ENCODE measurements at regions not wholly inside any gene's neighbourhood (a gene's known extent, or its start where the extent isn't known, plus 50 kb on each side); places are given as distances from the start of the nearest gene placed in this dataset.

GRCh38 chr2:14743861-14744260 is 111.3 kb downstream of the LRATD1 start:
- H3K27me3 Mint-ChIP-seq = no peaks in the 10 kb centered on the region
- H3K4me1 Mint-ChIP-seq = no peaks in the 10 kb centered on the region
- H3K27ac Mint-ChIP-seq = no peak overlapping the region
- DNase-seq = no peak
- no peak overlapping the region for H3K4me3 Mint-ChIP-seq
- no peak for ATAC-seq
- H3K9me3 Mint-ChIP-seq = peaks cover 0 to 12% of the 10 kb centered on the region in 2 donors

GRCh38 chr2:14745288-14746076 is 113.0 kb downstream of the LRATD1 start:
- ATAC-seq (no peak), DNase-seq (no peak)
- Mint-ChIP-seq H3K27ac (no peak overlapping the region), H3K27me3 (no peaks in the 10 kb centered on the region), H3K4me3 (no peak overlapping the region), H3K9me3 (peaks cover 4% of the 10 kb centered on the region in 2 donors), H3K4me1 (no peaks in the 10 kb centered on the region)

- H3K4me3 Mint-ChIP-seq = no peak overlapping the region
- DNase-seq = no peak
Observed at GRCh38 chr2:14746133-14746532, 113.6 kb downstream of the LRATD1 start.

GRCh38 chr2:14747447-14747846 is 114.9 kb downstream of the LRATD1 start:
- no peak for DNase-seq
- Mint-ChIP-seq H3K4me1 (no peaks in the 10 kb centered on the region), H3K27ac (no peak overlapping the region), H3K9me3 (peaks cover 0 to 4% of the 10 kb centered on the region in 2 donors), H3K4me3 (no peak overlapping the region), H3K27me3 (no peaks in the 10 kb centered on the region)
- ATAC-seq = no peak

More at GRCh38 chr2:14746133-14746532, 113.6 kb downstream of the LRATD1 start:
- Mint-ChIP-seq H3K4me1 (no peaks in the 10 kb centered on the region), H3K27ac (no peak overlapping the region), H3K27me3 (no peaks in the 10 kb centered on the region), H3K9me3 (peaks cover 0 to 4% of the 10 kb centered on the region in 2 donors)
- no peak for ATAC-seq

GRCh38 chr2:14749884-14750283 is 117.4 kb downstream of the LRATD1 start:
- H3K4me3 Mint-ChIP-seq = no peak overlapping the region
- no peak overlapping the region for H3K27ac Mint-ChIP-seq
- DNase-seq = no peak
- ATAC-seq = no peak
- no peaks in the 10 kb centered on the region for H3K4me1 Mint-ChIP-seq
- H3K9me3 Mint-ChIP-seq = peaks cover 0 to 4% of the 10 kb centered on the region in 2 donors
- H3K27me3 Mint-ChIP-seq = no peaks in the 10 kb centered on the region

- Mint-ChIP-seq H3K9me3 (peaks cover 0 to 4% of the 10 kb centered on the region in 2 donors), H3K27ac (no peak overlapping the region), H3K4me3 (no peak overlapping the region), H3K27me3 (no peaks in the 10 kb centered on the region), H3K4me1 (no peaks in the 10 kb centered on the region)
- ATAC-seq (no peak), DNase-seq (no peak)
Observed at GRCh38 chr2:14750433-14750832, 117.9 kb downstream of the LRATD1 start.

- H3K27ac Mint-ChIP-seq = no peak overlapping the region
- no peaks in the 10 kb centered on the region for H3K27me3 Mint-ChIP-seq
- ATAC-seq (no peak), DNase-seq (no peak)
- no peak overlapping the region for H3K4me3 Mint-ChIP-seq
- H3K9me3 Mint-ChIP-seq = peaks cover 0 to 4% of the 10 kb centered on the region in 2 donors
- H3K4me1 Mint-ChIP-seq = no peaks in the 10 kb centered on the region
Observed at GRCh38 chr2:14751581-14751980, 119.1 kb downstream of the LRATD1 start.

- no peak overlapping the region for H3K4me3 Mint-ChIP-seq
- ATAC-seq (no peak), DNase-seq (no peak)
- H3K4me1 Mint-ChIP-seq = no peaks in the 10 kb centered on the region
- no peak overlapping the region for H3K27ac Mint-ChIP-seq
- H3K9me3 Mint-ChIP-seq = peaks cover 0 to 4% of the 10 kb centered on the region in 2 donors
- H3K27me3 Mint-ChIP-seq = no peaks in the 10 kb centered on the region
Observed at GRCh38 chr2:14752295-14752694, 119.8 kb downstream of the LRATD1 start.

- DNase-seq = no peak
- Mint-ChIP-seq H3K4me3 (no peak overlapping the region), H3K4me1 (no peaks in the 10 kb centered on the region), H3K9me3 (no peaks in the 10 kb centered on the region), H3K27me3 (no peaks in the 10 kb centered on the region), H3K27ac (no peak overlapping the region)
- ATAC-seq = no peak
Observed at GRCh38 chr2:14756122-14756541, 123.6 kb downstream of the LRATD1 start.

- no peaks in the 10 kb centered on the region for H3K9me3 Mint-ChIP-seq
- no peaks in the 10 kb centered on the region for H3K27me3 Mint-ChIP-seq
- ATAC-seq (no peak), DNase-seq (peak in 1 of 2 donors; percentile 7)
- H3K4me1 Mint-ChIP-seq = no peaks in the 10 kb centered on the region
- no peak overlapping the region for H3K27ac Mint-ChIP-seq
- H3K4me3 Mint-ChIP-seq = no peak overlapping the region
Observed at GRCh38 chr2:14756981-14757657, 124.6 kb downstream of the LRATD1 start.

- Mint-ChIP-seq H3K9me3 (peaks cover 0 to 8% of the 10 kb centered on the region in 2 donors), H3K27ac (no peak overlapping the region), H3K4me3 (no peak overlapping the region), H3K27me3 (no peaks in the 10 kb centered on the region), H3K4me1 (no peaks in the 10 kb centered on the region)
- ATAC-seq = no peak
- DNase-seq = no peak
Observed at GRCh38 chr2:14759082-14759481, 126.6 kb downstream of the LRATD1 start.

- DNase-seq = no peak
- H3K4me1 Mint-ChIP-seq = no peaks in the 10 kb centered on the region
- ATAC-seq = no peak
- H3K27ac Mint-ChIP-seq = no peak overlapping the region
- peaks cover 0 to 8% of the 10 kb centered on the region in 2 donors for H3K9me3 Mint-ChIP-seq
- H3K27me3 Mint-ChIP-seq = no peaks in the 10 kb centered on the region
- no peak overlapping the region for H3K4me3 Mint-ChIP-seq
Observed at GRCh38 chr2:14760169-14760568, 127.7 kb downstream of the LRATD1 start.

GRCh38 chr2:14761118-14761517 is 128.6 kb downstream of the LRATD1 start:
- H3K27me3 Mint-ChIP-seq = no peaks in the 10 kb centered on the region
- no peak overlapping the region for H3K27ac Mint-ChIP-seq
- peaks cover 0 to 8% of the 10 kb centered on the region in 2 donors for H3K9me3 Mint-ChIP-seq
- no peak for ATAC-seq
- no peaks in the 10 kb centered on the region for H3K4me1 Mint-ChIP-seq
- no peak for DNase-seq
- no peak overlapping the region for H3K4me3 Mint-ChIP-seq

- no peak for DNase-seq
- ATAC-seq = no peak
- Mint-ChIP-seq H3K4me1 (no peaks in the 10 kb centered on the region), H3K4me3 (no peak overlapping the region), H3K9me3 (peaks cover 0 to 6% of the 10 kb centered on the region in 2 donors), H3K27me3 (peaks cover 8% of the 10 kb centered on the region), H3K27ac (no peak overlapping the region)
Observed at GRCh38 chr2:14773696-14774095, 141.2 kb downstream of the LRATD1 start.

- ATAC-seq (no peak), DNase-seq (no peak)
- Mint-ChIP-seq H3K4me1 (no peaks in the 10 kb centered on the region), H3K4me3 (no peak overlapping the region), H3K9me3 (peaks cover 0 to 6% of the 10 kb centered on the region in 2 donors), H3K27me3 (peaks cover 8% of the 10 kb centered on the region), H3K27ac (no peak overlapping the region)
Observed at GRCh38 chr2:14774436-14774968, 142.0 kb downstream of the LRATD1 start.

GRCh38 chr2:14776216-14776615 is 143.7 kb downstream of the LRATD1 start:
- Mint-ChIP-seq H3K27me3 (no peaks in the 10 kb centered on the region), H3K27ac (peak overlapping the region in 1 of 2 donors; percentile 16), H3K4me3 (no peak overlapping the region), H3K9me3 (peaks cover 0 to 6% of the 10 kb centered on the region in 2 donors), H3K4me1 (no peaks in the 10 kb centered on the region)
- DNase-seq (no peak), ATAC-seq (no peak)
